ENCODE measurements at regions not wholly inside any gene's neighbourhood (a gene's known extent, or its start where the extent isn't known, plus 50 kb on each side); places are given as distances from the start of the nearest gene placed in this dataset.
A peak's percentile ranks its signal among the peaks of the same experiment; 100 is the strongest.
"Not testable (repeated sequence)": the region's sequence is repeated elsewhere in the genome, so short reads cannot be mapped to it uniquely, and the experiment has no call there.

DNA sequence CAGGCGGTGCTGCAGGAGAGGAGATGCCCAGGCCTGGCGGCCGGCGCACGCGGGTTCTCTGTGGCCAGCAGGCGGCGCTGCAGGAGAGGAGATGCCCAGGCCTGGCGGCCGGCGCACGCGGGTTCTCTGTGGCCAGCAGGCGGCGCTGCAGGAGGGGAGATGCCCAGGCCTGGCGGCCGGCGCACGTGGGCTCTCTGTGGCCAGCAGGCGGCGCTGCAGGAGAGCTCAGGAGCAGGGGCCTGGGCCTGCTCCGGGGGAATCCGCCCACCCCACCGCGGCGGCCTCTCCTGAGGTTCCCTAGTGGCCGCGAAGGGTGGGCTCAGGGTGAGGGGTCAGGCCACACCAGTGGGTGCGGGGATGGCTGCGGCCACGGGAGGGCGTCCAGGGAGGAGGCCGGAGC, 75.9 kb downstream of the OR4F16 start:
- TF ChIP-seq, protein P1, sequence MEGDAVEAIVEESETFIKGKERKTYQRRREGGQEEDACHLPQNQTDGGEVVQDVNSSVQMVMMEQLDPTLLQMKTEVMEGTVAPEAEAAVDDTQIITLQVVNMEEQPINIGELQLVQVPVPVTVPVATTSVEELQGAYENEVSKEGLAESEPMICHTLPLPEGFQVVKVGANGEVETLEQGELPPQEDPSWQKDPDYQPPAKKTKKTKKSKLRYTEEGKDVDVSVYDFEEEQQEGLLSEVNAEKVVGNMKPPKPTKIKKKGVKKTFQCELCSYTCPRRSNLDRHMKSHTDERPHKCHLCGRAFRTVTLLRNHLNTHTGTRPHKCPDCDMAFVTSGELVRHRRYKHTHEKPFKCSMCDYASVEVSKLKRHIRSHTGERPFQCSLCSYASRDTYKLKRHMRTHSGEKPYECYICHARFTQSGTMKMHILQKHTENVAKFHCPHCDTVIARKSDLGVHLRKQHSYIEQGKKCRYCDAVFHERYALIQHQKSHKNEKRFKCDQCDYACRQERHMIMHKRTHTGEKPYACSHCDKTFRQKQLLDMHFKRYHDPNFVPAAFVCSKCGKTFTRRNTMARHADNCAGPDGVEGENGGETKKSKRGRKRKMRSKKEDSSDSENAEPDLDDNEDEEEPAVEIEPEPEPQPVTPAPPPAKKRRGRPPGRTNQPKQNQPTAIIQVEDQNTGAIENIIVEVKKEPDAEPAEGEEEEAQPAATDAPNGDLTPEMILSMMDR (conservative IDR thresholded peaks at IDR 0.05; ENCODE audit: low read depth in 2 of 2) = peak in 1 of 2 experiments; percentile 31; a peak in 1 of 4 replicates
- not testable (repeated sequence) for TF ChIP-seq EZH2 (IDR thresholded peaks at IDR 0.05; ENCODE audit: low read depth, unreplicated experiment); EZH2phosphoT487 (IDR thresholded peaks at IDR 0.05; ENCODE audit: unreplicated experiment); ZNF331 (CRISPR knock-in tag; IDR thresholded peaks at IDR 0.05; ENCODE audit: low read depth); CREB1 (CRISPR knock-in tag; IDR thresholded peaks at IDR 0.05; ENCODE audit: low read depth); POLR2AphosphoS5 (IDR thresholded peaks at IDR 0.05; ENCODE audit: low read depth); JUNB (IDR thresholded peaks at IDR 0.05; ENCODE audit: unreplicated experiment); ZNF114 (CRISPR knock-in tag; IDR thresholded peaks at IDR 0.05)
- TF ChIP-seq, protein P2, sequence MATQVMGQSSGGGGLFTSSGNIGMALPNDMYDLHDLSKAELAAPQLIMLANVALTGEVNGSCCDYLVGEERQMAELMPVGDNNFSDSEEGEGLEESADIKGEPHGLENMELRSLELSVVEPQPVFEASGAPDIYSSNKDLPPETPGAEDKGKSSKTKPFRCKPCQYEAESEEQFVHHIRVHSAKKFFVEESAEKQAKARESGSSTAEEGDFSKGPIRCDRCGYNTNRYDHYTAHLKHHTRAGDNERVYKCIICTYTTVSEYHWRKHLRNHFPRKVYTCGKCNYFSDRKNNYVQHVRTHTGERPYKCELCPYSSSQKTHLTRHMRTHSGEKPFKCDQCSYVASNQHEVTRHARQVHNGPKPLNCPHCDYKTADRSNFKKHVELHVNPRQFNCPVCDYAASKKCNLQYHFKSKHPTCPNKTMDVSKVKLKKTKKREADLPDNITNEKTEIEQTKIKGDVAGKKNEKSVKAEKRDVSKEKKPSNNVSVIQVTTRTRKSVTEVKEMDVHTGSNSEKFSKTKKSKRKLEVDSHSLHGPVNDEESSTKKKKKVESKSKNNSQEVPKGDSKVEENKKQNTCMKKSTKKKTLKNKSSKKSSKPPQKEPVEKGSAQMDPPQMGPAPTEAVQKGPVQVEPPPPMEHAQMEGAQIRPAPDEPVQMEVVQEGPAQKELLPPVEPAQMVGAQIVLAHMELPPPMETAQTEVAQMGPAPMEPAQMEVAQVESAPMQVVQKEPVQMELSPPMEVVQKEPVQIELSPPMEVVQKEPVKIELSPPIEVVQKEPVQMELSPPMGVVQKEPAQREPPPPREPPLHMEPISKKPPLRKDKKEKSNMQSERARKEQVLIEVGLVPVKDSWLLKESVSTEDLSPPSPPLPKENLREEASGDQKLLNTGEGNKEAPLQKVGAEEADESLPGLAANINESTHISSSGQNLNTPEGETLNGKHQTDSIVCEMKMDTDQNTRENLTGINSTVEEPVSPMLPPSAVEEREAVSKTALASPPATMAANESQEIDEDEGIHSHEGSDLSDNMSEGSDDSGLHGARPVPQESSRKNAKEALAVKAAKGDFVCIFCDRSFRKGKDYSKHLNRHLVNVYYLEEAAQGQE (IDR thresholded peaks at IDR 0.05; ENCODE audit: unreplicated experiment) = not testable (repeated sequence)

Measured in GM23338 (cell line).